Stimulated activated CD4-positive, alpha-beta T cell treated with anti-CD3 and anti-CD28 coated beads, Interleukin-15, amount 100 ng/mL, for 48 hours (primary cell): ENCODE measurements at regions not wholly inside any gene's neighbourhood (a gene's known extent, or its start where the extent isn't known, plus 50 kb on each side); places are given as distances from the start of the nearest gene placed in this dataset.

ENCODE experiments used
- DNase-seq, 2 donors: peaks; one replicate each; pipeline ENCODE4 v3.0.0-alpha.2; 2020; ENCODE audit warnings: low read depth in 2 of 2

- DNase-seq = no peak
These were observed 165.4 kb upstream of the PPP2R3A start for GRCh38 chr3:135800071-135800549.

GRCh38 chr3:135801018-135801417 lies 164.5 kb upstream of the PPP2R3A start:
- DNase-seq = no peak

DNA sequence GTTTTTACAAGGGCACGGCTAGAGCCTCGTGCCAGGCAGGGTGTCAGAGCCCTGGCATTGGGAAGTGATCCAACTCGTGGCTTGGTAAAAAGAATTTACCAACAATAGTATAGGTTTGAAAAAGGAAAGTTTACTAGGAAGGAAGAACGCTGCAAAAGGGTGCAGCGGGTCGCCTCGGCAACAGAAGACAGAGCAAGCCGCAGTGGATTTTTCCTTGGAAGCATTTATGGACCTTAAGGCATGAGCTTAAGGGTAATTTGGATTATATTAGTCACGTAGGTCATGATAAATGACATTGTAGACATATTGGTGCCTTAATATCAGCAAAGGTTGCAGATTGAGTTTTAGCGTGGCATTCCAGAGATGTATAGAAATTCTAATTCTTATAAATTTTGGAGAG lies 163.4 kb upstream of the PPP2R3A start:
- DNase-seq = no peak

DNA sequence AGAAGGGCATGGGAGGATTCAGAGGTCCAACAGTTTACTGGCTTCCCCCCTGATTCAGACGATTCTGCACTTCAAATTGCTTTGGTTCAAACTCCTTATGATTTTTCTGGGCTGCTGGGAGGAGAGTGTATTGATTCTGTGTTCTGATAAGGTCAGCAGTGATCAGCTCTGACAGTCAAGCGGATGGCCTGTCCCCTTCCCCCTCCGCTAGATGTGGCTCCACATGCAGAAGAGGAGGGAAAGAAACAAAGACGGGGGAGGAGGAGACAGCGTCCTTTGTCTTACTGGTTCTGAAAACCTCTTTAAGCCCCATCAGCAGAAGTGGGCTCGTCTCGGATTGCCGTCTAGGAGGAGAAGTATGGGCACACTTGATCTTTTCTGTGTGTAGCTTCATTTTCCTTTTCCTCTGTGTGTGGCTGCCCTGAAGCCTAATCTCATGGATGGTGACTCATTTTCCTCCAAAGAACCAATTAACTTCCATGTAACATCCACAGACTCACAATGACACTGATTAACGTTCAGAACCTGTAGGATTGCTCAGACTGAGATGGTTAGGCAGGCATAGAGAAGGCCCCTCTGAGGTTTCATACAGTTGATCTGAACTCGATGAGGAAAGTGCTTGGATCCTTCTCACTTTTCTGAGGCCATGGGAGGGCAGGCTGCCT lies 162.4 kb upstream of the PPP2R3A start:
- no peak for DNase-seq

DNA sequence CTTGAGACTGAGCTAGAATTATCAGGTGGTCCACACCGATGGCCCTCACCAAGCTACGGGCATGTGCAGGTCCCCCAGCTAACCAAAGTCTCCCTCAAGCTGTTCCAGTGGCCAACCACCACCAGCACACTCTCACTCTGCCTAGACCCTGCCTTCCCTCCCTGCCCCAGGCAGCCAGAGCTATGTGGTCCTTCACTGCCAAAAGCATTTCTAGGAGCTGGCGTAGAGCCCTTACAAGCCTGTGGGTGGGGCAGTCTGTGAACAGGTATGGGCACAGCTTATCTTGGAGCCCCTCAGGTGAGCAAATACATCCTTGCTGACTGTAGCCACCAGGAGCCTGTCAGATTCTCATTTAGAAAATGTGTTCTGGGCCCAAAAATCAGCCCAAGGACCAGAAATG lies 159.8 kb upstream of the PPP2R3A start:
- no peak for DNase-seq

DNA sequence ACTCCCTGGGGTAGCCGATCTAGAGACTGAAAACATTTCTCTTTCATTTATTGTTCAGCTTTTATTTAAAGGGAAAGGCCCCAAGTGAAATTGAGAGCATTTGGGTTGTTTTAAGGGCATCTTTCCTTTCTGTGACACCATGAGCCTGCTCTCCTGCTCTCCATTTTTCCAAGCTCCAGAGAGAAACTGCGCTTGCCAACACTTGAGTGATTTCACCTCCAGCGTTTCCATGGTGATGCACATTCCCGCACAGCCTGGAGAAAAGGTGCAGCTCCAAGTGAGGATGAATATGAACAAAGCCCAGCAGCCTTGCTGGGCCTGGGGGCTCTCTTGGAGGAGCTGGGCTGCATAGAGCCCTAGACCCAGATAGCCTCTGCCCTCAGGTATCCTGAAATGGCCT lies 159.2 kb upstream of the PPP2R3A start:
- DNase-seq = no peak

GRCh38 chr3:135807879-135808278 lies 157.6 kb upstream of the PPP2R3A start:
- DNase-seq = no peak

- DNase-seq = no peak
These were observed 156.4 kb upstream of the PPP2R3A start for GRCh38 chr3:135809021-135809634.

- DNase-seq = no peak
These were observed 153.9 kb upstream of the PPP2R3A start for GRCh38 chr3:135811651-135812050.

- no peak for DNase-seq
These were observed 153.5 kb upstream of the PPP2R3A start for GRCh38 chr3:135812057-135812456.

DNA sequence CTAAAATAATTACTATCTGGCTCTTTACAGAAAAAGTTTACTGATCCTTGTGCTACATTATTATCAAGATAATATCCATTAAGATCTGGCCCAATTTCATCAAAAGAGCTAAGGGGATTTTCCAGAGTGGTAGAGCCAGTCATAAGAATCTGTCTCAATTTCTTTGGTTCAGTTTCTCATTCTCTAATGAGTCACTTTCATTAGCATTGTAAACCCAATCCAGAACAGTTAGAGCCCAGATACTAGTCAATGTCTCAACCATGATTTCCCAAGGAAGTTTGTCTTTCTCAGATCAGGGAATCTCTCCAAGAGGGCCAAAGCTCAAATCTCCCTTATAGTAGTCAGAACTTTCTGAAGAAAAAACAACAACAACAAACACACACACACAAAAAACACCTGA lies 131.1 kb upstream of the PPP2R3A start:
- no peak for DNase-seq

DNA sequence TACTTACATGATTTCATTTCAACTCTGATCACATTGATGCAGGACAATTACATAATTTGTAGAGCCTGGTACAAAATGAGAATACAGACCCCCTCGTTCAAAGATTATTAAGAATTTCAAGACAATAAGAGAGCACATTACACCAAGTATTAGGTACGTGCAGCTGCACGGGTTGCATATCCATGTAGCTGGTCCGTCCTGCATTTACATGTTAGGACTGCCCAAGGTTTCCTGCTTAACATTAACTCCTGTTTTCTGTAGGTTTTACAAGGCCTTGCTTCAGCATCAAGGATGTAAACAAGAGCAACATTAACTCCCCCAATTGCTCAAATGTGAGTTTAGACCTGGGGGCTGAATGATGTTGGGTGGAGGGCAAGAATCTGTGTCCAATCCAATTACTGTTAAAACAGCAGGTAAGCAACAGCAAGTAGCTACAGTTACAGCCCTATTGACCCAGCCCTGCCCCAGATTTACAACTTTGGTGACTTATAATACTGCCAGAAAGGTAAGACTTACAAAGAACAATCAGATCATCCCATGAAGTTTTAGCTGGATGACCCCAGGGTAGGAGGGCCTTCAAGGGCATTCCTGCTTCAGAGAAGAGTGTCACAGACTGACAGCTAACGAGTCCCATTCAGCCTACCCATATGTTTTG lies 127.4 kb upstream of the PPP2R3A start:
- DNase-seq = no peak

- DNase-seq = no peak
These were observed 125.1 kb upstream of the PPP2R3A start for GRCh38 chr3:135840436-135840835.

DNA sequence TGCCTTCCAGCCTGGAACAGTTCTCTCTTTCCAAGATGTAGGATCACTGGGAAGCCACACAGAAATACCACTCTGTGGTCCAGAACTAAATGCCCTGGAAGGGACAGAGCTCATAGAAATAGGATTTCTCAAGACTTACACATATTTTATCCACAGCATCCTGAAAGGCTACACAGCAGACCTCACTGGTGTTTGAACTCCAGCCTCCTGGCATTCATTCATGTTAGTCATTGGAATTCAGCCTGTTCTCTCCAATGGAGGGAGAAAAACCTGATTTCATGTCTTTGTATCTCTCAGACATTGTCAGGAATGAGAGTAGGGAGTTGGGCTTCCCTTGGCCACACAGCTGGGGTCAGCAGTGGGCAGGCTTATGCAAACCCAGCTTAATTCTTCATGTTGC lies 121.1 kb upstream of the PPP2R3A start:
- DNase-seq = no peak

- no peak for DNase-seq
These were observed 117.5 kb upstream of the PPP2R3A start for GRCh38 chr3:135848051-135848450.

DNA sequence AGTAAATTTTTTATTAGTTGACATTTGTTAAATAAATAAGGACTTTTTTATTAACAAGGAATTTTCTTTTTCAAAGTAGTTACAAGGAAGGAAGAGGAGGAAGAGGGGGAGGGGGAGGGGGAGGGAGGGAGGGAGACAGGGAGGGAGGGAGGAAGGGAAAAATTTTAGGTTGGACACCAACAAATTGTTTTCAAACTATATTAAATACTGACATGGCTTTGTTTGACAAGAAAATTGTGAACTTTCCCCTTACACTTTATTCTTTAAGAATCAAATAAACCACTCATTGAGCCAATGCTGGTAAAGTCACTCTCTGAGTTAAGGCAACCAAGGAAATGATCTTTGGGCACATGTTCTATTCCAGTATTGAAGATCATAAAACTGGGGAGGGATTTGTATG lies 115.7 kb upstream of the PPP2R3A start:
- no peak for DNase-seq

- no peak for DNase-seq
These were observed 114.1 kb upstream of the PPP2R3A start for GRCh38 chr3:135851201-135852081.

DNA sequence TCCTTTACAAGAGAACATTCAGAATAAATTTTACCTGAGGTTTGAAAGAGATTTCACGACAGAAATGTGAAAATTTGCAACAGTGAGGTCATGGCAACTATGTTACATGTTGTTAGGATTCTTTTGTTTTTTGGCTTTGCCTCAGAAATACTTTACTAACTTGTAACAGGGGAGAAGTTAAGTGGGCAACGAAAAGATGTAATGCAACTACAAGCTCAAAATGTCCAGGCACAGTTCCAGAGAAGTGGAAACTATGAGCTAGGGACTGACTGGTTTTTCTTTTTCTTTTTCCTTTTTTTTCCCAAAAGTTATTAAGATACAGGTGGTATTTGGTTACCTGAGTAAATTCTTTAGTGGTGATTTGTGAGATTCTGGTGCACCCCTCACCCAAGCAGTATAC lies 111.5 kb upstream of the PPP2R3A start:
- no peak for DNase-seq

DNA sequence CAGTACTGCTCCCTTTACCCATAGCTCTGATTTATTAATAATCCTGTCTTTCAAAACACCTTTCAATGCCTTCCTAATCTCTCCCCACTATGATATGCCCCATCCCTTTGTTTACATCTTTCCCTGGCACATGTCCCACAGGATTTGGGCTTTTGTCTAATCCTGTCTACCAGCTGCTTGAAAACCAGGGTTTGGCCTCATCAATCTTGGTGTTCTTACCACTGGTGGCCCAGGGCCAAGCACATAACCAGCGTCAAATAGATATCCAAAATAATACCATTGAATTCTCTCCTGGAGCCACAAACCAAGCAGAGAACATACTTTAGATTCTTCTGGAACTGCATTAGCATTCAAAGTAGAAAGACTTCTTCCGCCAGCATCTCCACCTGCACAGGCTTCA lies 104.8 kb upstream of the PPP2R3A start:
- DNase-seq = no peak

DNA sequence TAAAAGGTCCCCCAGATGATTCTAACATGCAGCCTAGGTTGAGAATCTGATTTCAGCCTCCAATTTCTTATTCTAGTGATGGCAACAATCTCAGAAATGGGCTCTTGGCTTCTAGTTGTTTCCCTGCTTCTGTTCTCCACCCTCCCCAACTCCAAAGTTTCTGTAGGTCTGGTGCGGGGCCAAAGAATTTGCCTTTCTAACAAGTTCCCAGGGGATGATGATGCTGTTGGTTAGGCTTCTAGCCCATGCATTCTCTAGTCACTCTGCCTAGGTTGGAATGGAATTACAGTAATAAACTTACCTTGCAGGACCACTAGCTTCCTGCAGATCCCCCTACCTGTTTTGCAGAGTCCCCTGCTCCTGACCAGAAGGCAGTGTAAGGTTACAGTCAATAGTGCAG lies 103.2 kb upstream of the PPP2R3A start:
- DNase-seq = no peak

- no peak for DNase-seq
These were observed 101.5 kb upstream of the PPP2R3A start for GRCh38 chr3:135864060-135864459.

GRCh38 chr3:135865085-135865484 lies 100.4 kb upstream of the PPP2R3A start:
- no peak for DNase-seq
